Kidney epithelial cell (primary cell): ENCODE measurements at regions not wholly inside any gene's neighbourhood (a gene's known extent, or its start where the extent isn't known, plus 50 kb on each side); places are given as distances from the start of the nearest gene placed in this dataset.

ENCODE experiments used
- DNase-seq: peaks from one replicate; pipeline ENCODE4 v3.0.0-alpha.2; 2010; ENCODE audit warnings: low read depth
- H3K27me3 ChIP-seq: 2 replicates; pipeline ENCODE4 v1.6.0; 2011; ENCODE audit warnings: low read length; ENCODE audit not compliant: control insufficient read depth, insufficient read depth
- H3K36me3 ChIP-seq: 2 replicates; pipeline ENCODE4 v1.5.1; 2011; ENCODE audit warnings: low read length; ENCODE audit not compliant: control insufficient read depth, insufficient read depth
- H3K4me3 ChIP-seq: 2 replicates; pipeline ENCODE4 v1.5.1; 2011; ENCODE audit warnings: low read depth, mild to moderate bottlenecking, control low read depth, low read length
- TF ChIP-seq, protein P1 (sequence below): IDR thresholded peaks from 2 replicates; pipeline ENCODE4 v1.5.1; 2011; ENCODE audit warnings: mild to moderate bottlenecking, moderate library complexity, low read length, control low read depth, inconsistent platforms; ENCODE audit not compliant: insufficient read depth, poor library complexity, severe bottlenecking

DNA sequence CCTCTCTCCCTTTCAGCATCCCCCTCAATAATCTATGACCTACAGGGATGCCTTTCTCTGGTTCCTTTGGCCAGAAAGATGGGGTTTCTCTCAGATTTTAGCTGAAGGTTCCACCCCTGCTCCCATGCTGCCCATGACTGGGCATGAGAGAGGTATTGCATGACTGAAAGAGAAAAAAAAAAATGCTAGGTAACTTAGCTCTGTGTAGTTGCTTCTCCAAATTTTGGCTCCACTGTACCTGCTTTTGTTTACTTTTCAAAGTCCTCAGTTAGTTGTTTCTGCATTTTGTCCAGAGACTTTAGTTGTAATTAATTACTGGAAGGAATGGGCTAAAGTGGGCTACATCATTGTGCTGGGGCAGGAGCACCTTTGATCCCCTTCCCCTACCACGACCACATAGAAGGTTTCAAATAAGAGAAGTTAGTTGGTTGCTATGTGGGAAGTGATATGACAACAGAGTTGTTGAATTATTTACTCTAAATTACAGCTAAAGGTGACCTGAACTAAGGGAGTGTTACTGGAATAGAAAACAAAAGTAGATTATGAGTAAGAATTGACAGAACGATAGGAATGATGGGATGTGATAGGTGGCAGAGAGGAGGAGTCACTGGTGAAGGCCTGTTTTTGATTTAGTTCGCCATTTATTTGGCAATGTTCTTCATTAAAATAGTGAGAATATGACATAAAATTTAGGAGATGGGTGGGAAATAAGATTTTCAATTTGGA is 605.4 kb upstream of the NR2F2 start:
- TF ChIP-seq, protein P1, sequence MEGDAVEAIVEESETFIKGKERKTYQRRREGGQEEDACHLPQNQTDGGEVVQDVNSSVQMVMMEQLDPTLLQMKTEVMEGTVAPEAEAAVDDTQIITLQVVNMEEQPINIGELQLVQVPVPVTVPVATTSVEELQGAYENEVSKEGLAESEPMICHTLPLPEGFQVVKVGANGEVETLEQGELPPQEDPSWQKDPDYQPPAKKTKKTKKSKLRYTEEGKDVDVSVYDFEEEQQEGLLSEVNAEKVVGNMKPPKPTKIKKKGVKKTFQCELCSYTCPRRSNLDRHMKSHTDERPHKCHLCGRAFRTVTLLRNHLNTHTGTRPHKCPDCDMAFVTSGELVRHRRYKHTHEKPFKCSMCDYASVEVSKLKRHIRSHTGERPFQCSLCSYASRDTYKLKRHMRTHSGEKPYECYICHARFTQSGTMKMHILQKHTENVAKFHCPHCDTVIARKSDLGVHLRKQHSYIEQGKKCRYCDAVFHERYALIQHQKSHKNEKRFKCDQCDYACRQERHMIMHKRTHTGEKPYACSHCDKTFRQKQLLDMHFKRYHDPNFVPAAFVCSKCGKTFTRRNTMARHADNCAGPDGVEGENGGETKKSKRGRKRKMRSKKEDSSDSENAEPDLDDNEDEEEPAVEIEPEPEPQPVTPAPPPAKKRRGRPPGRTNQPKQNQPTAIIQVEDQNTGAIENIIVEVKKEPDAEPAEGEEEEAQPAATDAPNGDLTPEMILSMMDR: no peak
- H3K27me3 ChIP-seq: no peaks in the 10 kb centered on the region
- H3K4me3 ChIP-seq: no peak overlapping the region
- H3K36me3 ChIP-seq: no peaks in the 10 kb centered on the region
- DNase-seq: no peak

DNA sequence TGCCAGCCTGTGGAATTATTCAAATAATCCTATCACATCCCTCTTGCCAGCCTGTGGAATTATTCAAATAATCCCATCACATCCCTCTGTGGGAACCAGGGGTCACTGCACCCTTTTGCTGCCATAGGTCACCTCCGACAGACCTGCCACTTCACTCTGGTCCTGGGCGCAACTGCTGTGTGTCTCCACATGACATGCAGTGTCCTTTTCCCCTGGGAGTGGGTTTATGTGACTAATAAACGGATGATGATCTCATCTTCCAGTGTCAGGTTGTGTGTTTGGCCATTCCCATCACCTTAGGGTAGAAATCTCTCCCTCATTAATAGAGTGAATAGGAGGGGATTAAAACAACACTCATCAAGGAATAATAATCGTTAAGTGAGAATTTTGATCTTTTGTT is 603.6 kb upstream of the NR2F2 start:
- Histone ChIP-seq H3K36me3 (no peaks in the 10 kb centered on the region), H3K4me3 (no peak overlapping the region), H3K27me3 (no peaks in the 10 kb centered on the region)
- TF ChIP-seq, protein P1: no peak
- DNase-seq: no peak

DNA sequence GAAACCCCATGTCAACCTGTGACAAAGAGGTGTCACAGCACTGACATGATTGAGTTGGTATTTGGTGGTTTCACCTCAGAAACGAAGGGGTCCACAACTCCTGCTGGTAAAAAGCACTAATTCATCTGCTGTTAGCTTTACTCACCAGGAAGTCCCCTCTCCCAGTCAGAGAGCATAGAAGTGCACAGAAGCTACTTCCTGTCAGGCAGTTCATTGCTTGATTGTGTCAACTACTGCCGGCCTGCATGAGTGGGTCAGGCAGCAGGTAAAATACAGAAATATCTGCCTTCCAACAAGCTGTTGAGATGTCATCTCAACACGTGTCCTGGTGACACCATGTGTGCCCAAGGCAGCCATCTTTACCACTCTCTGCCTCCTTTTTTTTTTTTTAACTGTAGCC is 596.6 kb upstream of the NR2F2 start:
- Histone ChIP-seq H3K4me3 (no peak overlapping the region), H3K36me3 (no peaks in the 10 kb centered on the region), H3K27me3 (no peaks in the 10 kb centered on the region)
- TF ChIP-seq, protein P1: no peak
- no peak for DNase-seq

DNA sequence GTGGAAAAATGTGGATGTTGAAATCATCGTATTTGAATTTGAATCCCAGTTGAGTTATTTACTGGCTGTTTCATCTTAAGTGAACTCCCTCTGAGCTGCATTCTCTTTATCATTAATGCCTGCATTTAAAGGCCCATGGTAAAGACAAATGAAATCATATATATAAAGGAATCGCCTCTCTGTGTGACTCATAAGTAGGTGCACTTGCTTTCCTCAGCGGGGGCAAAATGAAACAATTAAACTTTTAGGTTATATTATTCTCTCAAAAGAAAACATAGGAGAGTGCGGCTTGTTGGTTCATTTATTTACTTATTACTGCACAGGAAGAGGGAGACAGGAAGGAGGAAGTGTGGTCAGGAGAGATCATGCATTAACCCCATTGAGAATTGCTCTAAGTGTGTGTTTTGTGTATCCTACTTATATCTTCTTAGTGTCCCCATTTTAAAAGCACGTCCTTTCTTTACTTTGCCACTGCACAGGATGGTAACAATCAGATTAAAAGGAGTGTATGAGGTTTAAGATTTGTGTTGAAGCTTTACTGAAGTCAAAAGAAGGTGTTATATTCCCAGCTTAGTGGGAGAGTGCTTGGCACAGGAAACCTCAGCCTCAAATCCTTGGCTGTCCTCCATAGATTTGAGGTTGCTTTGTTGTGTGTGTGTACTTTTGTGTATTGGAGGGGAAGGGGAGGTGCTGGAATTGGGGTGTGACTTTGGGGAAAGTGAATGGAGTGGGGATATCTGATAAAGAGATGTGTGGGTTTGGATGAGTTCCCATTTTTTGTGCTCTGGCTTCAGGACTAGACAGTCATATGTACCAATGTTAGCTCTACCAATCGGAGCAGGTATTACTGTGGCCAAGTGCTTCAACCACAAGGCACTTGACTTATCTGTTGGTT is 595.8 kb upstream of the NR2F2 start:
- no peak for DNase-seq
- TF ChIP-seq, protein P1: no peak
- H3K36me3 ChIP-seq: no peaks in the 10 kb centered on the region
- no peaks in the 10 kb centered on the region for H3K27me3 ChIP-seq
- H3K4me3 ChIP-seq: no peak overlapping the region

DNA sequence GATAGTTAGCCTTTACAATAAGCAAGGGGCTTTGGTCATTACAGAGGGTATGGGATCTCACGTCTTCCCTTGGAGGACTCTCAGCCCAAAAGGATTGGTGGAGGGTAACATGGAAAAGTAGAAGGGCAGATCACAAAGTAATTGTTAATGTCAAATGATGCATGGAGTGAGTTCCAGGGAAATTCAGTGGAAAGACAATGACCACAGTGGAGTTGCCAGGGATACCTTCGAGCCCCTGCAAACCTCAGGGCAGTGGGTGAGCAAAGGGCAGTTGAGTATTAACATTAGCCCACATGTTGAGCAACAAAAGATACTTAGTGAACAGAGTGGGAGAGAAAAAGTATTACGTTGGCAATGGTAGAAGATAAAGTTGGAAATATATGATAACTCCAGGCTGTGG is 593.4 kb upstream of the NR2F2 start:
- TF ChIP-seq, protein P1: no peak
- Histone ChIP-seq H3K27me3 (no peaks in the 10 kb centered on the region), H3K4me3 (no peak overlapping the region), H3K36me3 (no peaks in the 10 kb centered on the region)
- DNase-seq: no peak
